ENCODE measurements at regions not wholly inside any gene's neighbourhood (a gene's known extent, or its start where the extent isn't known, plus 50 kb on each side); places are given as distances from the start of the nearest gene placed in this dataset.

- no peaks in the 10 kb centered on the region for H3K79me2 ChIP-seq (ENCODE audit: insufficient read depth, low read length)
- no peaks in the 10 kb centered on the region for H3K36me3 ChIP-seq (ENCODE audit: insufficient read depth, low read length)
- peaks cover 17% of the 10 kb centered on the region for H3K4me1 ChIP-seq (ENCODE audit: insufficient read depth, low read length)
- no peak overlapping the region for H3K4me3 ChIP-seq (ENCODE audit: insufficient read depth, low read length)
- H3K4me2 ChIP-seq (ENCODE audit: insufficient read depth, low read length), result no peak overlapping the region
- H3K27ac ChIP-seq (ENCODE audit: low read depth, low read length), result no peak overlapping the region
- no peak for TF ChIP-seq CTCF (IDR thresholded peaks at IDR 0.05; ENCODE audit: extremely low read depth, low read depth, low read length)
- peaks cover 14% of the 10 kb centered on the region for H3K27me3 ChIP-seq (ENCODE audit: insufficient read depth, low read length)
- no peak overlapping the region for H2AFZ ChIP-seq (ENCODE audit: low read length)
- H4K20me1 ChIP-seq (ENCODE audit: insufficient read depth, low read length), result no peaks in the 10 kb centered on the region
- DNase-seq (ENCODE audit: insufficient read length, low spot score, missing footprints), result no peak
- H3K9me3 ChIP-seq (ENCODE audit: low read depth, low read length), result no peaks in the 10 kb centered on the region
Observed at GRCh38 chr5:73303148-73304079, 130.4 kb downstream of the TMEM174 start.

GRCh38 chr5:73302797-73303147 lies 129.8 kb downstream of the TMEM174 start:
- no peak overlapping the region for H3K4me2 ChIP-seq (ENCODE audit: insufficient read depth, low read length)
- DNase-seq (ENCODE audit: insufficient read length, low spot score, missing footprints), result no peak
- H3K4me1 ChIP-seq (ENCODE audit: insufficient read depth, low read length), result peaks cover 17% of the 10 kb centered on the region
- H2AFZ ChIP-seq (ENCODE audit: low read length), result no peak overlapping the region
- H3K79me2 ChIP-seq (ENCODE audit: insufficient read depth, low read length), result no peaks in the 10 kb centered on the region
- no peaks in the 10 kb centered on the region for H3K36me3 ChIP-seq (ENCODE audit: insufficient read depth, low read length)
- no peaks in the 10 kb centered on the region for H4K20me1 ChIP-seq (ENCODE audit: insufficient read depth, low read length)
- no peak for TF ChIP-seq CTCF (IDR thresholded peaks at IDR 0.05; ENCODE audit: extremely low read depth, low read depth, low read length)
- no peaks in the 10 kb centered on the region for H3K9me3 ChIP-seq (ENCODE audit: low read depth, low read length)
- H3K27me3 ChIP-seq (ENCODE audit: insufficient read depth, low read length), result peaks cover 19% of the 10 kb centered on the region
- H3K4me3 ChIP-seq (ENCODE audit: insufficient read depth, low read length), result no peak overlapping the region
- H3K27ac ChIP-seq (ENCODE audit: low read depth, low read length), result no peak overlapping the region

GRCh38 chr5:73301208-73301901 lies 128.4 kb downstream of the TMEM174 start:
- Histone ChIP-seq H3K4me2 (ENCODE audit: insufficient read depth, low read length) (no peak overlapping the region), H3K4me3 (ENCODE audit: insufficient read depth, low read length) (no peak overlapping the region), H3K27me3 (ENCODE audit: insufficient read depth, low read length) (peaks cover 19% of the 10 kb centered on the region), H3K27ac (ENCODE audit: low read depth, low read length) (no peak overlapping the region), H3K9me3 (ENCODE audit: low read depth, low read length) (no peaks in the 10 kb centered on the region), H3K4me1 (ENCODE audit: insufficient read depth, low read length) (peaks cover 17% of the 10 kb centered on the region), H4K20me1 (ENCODE audit: insufficient read depth, low read length) (no peaks in the 10 kb centered on the region), H3K36me3 (ENCODE audit: insufficient read depth, low read length) (no peaks in the 10 kb centered on the region), H2AFZ (ENCODE audit: low read length) (no peak overlapping the region), H3K79me2 (ENCODE audit: insufficient read depth, low read length) (no peaks in the 10 kb centered on the region)
- no peak for TF ChIP-seq CTCF (IDR thresholded peaks at IDR 0.05; ENCODE audit: extremely low read depth, low read depth, low read length)
- no peak for DNase-seq (ENCODE audit: insufficient read length, low spot score, missing footprints)
